ENCODE measurements at regions not wholly inside any gene's neighbourhood (a gene's known extent, or its start where the extent isn't known, plus 50 kb on each side); places are given as distances from the start of the nearest gene placed in this dataset.
"Not testable (repeated sequence)": the region's sequence is repeated elsewhere in the genome, so short reads cannot be mapped to it uniquely, and the experiment has no call there.

DNA sequence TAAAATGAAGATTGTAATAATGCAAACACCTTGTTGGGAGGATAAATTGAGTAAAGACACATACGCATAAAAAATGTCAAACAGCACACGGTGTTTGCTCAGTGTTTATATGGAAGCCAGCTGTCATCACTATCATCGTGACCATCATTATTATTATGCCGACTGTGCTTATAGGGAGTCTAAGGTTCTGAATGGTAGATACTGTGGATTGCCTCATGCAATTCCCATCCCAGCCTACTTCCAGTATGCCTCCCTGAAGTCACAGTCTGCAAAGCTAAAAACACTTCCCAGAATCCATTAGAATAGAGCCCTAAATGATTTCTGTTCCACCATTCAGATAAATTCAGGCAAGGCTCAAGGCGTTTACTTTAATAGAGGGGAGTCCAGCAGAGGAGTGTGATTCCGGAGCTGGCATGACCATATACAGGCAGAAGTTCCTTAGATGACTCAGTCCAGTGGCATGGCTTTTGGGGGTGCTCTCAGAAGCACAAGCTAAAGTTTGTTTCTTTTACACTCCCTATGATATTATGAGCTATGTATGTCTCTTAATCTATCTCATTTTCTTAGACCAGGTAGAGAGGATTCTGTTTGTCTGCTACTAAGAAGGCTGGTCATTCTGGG lies 148.7 kb downstream of the MEX3B start:
- no peak for DNase-seq

DNA sequence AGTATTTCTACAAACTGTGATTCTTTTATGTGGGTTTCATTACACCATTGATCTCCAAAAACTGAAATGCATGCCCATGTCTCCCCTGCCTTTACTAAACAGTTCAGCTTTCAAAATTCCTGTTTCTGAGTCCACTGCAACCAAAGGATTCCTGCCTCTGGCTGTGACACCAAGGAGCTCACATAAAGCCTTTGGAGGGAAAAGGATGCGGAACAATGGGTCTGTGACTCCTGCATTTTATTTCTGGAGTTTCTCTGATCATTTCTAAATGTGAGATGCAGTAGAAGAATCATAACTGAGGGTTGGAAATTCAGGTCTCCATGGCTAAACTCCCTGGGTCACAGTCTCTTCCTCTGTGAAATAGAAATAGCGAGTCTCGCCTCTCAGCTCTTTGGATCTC lies 149.5 kb downstream of the MEX3B start:
- DNase-seq = no peak

DNA sequence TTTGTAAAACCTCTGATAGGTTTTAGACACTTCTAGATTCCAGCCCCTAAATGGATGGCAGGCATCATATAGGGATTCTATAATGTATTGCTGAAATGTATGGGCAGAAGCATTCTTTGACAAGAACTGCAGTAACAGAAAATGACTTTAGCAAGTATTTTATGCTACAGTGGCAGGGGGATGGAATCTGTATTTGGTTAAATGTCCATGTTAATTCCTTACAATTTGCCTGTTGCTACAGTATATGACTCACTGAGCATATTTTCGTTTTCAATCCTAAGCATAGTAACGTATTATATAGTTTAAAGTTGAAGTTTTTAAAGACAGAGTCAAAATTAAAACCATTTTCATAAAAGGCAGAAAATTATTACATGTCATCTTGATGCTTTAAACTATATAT lies 150.1 kb downstream of the MEX3B start:
- DNase-seq = no peak

DNA sequence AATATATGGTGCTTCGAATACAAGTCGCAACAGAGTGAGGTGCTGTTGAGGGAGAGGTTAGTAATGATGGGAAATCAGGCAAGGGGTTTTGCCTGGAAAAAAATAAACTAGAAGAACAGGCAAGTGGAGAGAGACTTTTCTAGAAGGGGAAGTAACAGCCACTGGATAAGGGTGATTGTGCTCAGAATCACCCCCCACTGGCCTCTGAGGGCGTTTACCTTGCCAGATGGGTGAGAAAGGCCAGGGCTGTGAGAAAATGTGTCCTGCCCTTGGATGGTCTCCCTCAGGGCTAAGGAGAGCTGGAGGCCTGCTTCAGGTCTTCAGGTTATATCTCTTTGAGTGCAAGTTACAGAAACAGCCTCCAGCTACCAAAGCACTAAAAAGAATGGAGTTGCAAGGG lies 151.8 kb downstream of the MEX3B start:
- no peak for DNase-seq

DNA sequence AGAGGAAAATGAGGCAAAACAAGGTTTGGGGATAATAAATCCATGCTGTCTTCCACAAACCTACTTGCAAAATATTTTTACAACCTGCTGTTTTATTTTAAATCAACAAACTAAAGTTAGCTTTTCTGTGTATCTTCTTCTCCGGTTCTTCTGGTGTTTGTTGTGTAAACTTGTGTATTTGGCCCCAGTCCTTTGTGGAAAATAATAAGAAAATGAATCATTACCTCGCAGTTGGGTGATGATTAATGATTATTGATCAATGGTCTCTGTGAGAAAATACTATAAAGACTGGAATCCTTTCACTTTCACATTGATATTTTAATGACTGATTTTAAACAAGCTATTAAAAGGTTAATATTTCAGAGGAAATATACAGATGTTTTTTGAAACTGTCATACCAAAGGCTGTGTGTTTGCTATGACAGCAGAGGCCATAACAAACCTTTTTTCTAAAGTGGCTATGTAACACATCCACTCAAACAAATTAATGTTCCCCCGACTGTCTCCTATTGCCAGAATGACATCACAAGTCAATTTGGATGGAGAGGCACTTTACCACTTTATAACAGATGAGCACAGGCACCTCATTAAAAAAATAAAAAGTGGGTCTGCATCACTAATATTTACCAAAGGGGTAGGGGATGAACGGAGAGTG lies 152.5 kb downstream of the MEX3B start:
- no peak for DNase-seq

DNA sequence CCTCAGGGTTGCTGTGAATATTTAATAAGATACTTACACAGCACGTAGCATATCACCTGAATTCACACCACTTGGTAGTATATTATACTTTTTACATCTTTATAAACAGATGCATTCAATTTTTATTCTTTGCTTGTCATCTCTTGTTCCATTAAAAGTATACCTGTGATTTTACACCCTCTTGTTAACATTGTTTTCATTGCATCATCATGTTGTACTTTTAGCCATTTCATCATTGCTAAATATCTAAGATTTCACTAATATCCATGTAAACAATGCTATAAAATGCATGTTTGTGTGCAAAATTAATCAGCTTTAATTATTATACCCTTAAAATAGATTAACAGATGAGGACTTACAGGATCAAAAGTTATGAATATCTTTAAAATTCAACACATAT lies 155.3 kb downstream of the MEX3B start:
- DNase-seq = no peak

DNA sequence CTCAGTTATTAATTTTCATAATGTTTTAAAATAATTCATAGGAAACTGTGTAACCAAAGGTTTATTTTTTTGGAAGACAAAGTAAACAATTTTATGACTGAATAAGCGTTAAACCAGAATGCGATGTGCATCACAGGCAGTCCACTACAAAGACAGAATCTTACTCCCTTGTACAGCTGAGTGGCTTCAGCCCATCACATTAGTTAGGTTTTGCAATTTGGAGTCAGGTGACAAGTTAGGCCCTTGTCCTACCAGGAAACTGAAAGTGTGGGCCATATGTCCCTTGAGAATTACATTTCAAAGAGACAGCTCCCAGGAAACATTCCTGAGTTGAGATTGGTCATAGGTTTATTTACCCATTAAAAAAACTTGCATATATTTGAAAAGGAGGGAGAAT lies 156.3 kb downstream of the MEX3B start:
- no peak for DNase-seq

DNA sequence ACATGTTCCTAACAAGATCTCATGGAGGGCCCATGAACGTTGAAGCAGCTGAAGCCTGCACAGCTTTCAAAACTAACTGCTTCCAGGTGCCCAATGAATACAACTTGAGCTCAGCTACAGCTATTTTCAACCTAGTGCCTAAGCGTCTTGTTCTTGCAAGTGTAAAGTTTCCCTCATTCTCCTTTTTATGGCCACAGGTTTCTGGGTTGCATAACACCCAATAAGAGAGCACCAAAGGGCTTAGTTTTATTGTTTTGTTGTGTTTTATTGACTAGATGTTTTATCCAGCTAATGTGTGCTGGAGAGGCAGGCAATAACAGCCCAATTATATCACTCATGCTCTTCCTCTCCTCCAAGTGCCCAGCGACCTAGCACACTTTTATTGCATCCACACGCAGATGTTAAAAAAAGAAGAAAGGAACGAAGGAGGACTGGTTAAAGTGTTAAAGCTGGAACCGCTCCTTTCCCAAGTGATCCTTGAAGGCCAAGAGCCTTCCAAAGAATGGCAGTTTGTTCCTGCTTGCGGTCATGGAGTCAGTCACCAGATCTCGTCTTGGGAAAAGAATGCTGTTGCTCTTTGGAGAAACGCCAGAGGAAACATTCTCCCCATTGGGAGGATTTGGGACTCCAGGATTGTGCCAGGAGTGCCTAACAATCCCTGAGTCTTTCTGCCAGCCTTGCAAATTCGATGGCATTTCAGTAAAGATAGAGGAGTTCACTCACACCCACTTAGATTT lies 156.9 kb downstream of the MEX3B start:
- DNase-seq = no peak

DNA sequence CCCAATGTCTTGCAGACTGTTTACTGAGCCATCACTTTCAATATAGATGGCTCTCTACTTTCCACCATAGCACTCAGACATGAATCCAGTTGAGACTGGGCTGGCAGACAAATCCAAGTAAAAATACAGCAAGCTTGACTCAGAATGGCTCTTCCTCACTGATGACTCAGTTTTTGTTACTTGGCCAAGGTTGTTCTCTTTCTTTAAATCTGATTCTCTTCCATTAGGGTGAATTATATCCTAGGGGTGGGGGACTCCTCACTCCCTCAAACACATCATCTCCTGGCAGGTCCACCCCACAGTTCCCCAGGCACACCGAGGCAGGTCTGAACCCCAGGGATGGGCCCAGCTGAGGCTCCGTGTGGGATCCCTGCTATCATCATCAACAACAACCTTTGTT lies 157.9 kb downstream of the MEX3B start:
- no peak for DNase-seq

DNA sequence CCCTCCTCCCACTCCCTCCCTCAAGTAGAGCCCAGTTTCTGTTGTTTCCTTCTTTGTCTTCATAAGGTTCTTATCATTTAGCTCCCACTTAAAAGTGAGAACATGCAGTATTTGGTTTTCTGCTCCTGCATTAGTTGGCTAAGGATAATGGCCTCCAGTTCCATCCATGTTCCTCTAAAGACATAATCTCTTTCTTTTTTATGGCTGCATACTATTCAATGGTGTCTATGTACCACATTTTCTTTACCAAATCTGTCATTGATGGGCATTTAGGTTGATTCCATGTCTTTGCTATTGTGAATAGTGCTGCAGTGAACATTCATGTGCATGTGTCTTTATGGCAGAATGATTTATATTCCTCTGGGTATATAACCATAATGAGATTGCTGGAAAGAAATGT lies 158.6 kb downstream of the MEX3B start:
- not testable (repeated sequence) for DNase-seq

DNA sequence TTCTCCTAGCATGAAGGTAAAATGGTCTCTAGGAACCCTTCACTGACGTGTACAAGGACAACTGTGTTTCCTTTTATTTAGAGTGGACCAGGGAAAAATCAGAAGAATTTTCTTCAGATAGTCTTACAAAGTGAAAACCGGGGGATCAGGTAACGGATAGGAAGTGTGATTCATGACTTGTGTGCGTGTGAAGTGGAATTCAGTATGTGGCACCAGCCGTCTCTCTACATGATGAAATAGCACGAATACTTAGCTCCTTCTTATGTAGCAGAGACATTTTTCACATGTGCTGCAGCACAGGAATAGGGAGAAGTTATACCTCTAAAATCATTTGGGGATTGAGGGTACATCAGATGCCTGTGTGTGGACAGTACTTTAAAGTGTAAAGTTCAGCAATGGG lies 159.2 kb downstream of the MEX3B start:
- no peak for DNase-seq

DNA sequence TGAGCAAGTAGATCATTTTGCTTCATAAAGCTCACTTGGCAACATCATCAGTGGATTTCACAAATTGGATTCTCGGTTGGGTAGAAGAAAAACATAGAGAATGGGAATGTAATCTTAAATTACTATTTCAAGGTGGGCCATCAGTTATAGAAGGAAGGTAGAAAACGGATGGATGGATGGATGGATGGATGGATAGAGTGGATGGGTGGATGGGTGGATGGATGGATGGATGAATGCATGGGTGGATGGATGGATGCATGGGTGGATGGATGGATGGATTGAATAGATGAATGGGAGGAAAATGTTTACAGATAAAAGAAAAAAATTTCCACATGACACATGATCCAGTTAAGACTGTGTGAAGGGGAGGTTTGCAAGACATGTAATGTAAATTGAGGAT lies 159.7 kb downstream of the MEX3B start:
- no peak for DNase-seq

DNA sequence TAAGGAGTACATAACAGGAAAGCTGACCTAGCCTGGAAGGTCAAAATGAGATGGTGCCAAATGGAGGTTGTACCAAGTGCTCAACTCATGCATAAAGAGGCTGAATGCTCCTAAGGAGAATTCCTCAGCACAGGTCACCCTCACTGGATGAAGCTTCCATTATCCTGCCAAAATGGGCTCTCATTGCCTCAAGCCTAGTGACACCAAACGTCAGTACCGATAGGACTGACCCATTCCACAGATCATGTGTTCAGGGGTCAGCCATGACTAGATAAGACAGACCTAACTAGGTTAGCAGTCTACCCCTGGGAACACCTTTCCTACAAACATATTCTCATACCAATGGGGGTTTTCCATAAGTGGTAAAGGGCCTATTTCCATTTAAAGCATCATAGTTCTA lies 160.7 kb downstream of the MEX3B start:
- no peak for DNase-seq

DNA sequence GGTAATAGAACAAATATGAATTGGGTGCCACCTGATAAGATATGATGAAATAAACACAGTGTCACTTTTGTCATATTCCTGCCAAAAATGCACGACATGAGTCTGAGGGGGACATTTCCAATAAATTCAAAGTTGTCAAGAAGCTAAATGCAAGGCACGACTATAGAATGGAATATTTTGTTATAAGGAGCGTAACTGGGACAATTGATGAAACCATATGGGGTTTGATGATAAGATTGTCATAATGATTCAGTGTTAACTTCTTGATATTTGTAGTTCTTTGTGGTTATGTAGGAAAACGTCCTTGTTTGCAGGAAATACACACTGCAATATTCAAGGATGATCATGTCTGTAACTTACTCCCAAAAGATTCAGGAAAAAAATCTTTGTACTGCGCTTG lies 163.3 kb downstream of the MEX3B start:
- DNase-seq = no peak

DNA sequence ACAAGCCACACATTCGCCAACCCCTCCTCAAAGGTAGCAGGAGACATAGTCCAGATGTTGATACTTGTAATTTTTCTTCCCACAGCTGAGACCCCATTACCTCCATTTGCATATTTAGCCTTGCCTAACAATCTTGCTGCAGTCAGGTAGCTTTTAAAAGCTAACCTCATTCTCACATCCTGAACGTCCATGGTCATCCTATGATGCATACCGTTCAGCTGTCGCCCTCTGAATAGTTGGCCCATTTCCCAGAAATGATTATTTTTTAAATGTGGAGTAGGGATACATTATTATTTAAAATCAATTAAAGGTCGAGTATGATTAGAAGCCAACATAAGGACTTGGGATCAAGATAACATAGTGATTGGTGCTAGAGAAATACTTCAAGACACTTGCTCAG lies 165.0 kb downstream of the MEX3B start:
- DNase-seq = no peak

DNA sequence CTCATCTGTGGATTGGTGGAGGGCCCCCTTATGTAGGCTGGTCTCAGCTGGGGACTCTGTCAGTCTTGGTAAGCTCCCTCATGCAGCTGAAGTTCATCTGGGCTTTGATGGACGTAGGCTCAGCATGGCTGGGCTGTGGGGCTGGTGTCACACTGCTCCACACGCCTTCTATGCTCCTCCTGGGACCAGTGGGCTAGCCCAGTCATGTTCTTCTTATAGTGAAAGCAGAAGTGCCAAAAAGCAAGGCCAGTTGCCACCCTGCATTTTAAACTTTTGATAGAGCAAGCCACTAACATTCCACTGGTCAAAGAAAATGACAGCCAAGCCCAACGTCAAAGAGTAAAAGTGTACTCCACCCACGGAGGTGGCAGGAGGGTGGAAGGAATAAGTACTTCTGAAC lies 165.5 kb downstream of the MEX3B start:
- DNase-seq = no peak

DNA sequence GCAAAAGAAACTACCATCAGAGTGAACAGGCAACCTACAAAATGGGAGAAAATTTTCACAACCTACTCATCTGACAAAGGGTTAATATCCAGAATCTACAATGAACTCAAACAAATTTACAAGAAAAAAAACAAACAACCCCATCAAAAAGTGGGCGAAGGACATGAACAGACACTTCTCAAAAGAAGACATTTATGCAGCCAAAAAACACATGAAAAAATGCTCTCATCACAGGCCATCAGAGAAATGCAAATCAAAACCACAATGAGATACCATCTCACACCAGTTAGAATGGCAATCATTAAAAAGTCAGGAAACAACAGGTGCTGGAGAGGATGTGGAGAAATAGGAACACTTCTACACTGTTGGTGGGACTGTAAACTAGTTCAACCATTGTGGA lies 170.1 kb downstream of the MEX3B start:
- DNase-seq = not testable (repeated sequence)

DNA sequence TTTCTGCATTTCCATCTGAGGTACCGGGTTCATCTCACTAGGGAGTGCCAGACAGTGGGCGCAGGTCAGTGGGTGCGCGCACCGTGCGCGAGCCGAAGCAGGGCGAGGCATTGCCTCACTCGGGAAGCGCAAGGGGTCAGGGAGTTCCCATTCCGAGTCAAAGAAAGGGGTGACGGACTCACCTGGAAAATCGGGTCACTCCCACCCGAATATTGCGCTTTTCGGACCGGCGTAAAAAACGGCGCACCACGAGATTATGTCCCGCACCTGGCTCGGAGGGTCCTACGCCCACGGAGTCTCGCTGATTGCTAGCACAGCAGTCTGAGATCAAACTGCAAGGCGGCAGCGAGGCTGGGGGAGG lies 175.1 kb downstream of the MEX3B start:
- not testable (repeated sequence) for DNase-seq

DNA sequence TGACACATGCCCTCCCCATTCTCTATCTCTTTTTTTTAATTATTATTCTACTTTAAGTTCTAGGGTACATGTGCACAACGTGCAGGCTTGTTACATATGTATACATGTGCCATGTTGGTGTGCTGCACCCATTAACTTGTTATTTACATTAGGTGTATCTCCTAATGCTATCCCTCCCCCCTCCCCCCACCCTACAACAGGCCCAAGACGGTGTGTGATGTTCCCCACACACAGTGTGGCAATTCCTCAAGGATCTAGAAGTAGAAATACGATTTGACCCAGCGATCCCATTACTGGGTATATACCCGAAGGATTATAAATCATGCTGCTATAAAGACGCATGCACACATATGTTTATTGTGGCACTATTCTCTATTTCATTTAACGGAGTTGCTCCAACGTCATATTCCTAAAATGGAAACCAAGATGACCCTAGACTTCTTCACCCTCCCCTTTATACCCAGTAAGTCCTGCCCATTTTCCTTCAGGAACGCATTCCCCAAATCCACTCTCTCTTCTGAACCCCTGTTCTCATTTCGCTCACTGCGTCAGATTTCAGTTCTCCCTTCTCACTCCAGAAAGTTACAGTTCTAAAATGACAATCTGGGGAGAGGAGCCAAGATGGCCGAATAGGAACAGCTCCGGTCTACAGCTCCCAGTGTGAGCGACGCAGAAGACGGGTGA lies 175.6 kb downstream of the MEX3B start:
- DNase-seq = not testable (repeated sequence)

DNA sequence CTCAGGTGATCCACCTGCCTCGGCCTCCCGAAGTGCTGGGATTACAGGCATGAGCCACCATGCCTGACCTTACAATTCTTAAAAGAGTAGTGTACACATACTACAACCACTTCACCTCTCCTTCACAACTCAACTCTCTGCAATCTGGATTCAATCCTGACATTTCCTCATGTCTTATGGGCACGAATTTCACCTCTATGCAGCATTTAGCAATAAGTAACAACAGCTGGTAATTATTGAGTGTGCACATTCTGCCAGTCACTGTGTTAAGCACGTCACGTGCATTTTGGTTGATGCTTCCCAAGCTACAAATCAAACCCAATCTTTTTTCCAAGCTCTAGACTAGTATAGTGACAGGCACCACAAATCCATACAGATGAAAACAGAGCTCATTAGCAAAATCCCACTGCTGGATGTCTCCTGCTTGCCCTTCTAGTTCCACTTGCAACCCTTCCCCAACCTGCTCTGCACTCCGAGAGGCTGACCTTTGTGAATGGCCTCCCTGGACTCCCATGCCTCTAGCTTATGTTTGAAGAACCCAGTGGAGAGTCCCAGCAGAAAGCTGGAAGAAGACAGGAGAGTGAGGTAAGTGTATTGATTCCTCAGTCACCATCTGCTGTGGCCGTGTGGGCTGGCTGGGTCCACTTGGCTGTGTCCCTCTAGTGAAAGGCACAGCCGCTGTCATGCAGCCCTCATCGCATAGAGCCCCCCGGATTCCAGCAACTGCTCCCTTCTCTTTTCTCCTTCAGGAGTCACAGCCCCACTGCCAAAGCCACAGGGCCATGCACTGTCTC lies 176.5 kb downstream of the MEX3B start:
- no peak for DNase-seq

DNA sequence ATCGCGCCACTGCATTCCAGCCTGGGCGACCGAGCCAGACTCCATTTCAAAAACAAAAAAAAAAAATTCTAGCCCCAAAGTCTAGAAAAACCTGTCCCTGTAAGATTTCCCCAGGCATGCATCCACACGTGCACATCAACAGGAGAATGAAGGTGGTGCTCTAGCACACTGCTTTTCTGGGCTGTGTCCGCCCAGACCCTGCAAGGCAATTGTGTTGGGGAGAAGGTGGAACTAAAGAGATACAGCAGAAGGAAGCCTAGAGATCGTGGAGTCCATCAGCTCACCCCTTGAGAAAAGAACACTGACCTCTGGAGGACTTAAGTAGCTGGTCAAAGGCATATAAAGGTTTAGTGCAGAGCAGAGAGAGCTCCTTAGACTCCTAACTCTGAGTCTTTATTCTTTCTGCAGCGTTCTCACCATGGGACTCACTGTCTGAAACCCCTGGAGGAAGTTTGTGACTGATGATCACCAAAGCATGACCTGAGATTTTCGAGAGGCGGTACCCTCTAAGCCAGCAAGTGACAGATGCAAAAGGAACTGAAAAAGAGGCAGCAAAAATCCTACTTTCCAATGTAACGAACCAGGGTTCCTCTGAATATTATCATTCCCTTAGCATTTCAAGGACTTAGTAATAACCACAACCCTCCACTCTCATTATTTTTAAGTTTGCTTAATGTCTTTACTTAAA lies 179.8 kb downstream of the MEX3B start:
- no peak for DNase-seq

DNA sequence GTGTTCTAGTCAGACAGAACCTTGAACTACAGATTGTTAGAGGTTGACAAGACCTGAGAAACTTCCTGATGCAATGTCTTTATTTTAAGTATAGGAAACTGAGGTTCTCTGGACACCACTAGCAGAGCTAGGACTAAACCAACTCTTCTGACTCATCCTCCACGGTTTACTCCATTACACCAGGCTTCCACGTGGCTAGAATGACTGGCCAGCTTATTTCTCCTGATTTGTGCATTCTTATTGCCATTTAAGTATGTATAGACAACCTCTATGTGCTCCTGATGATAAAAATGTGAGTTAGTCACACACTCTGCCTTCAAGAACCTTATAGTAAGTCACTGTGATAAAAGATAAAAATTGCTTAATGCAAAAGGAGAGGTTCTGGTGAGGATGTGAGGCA lies 182.7 kb downstream of the MEX3B start:
- DNase-seq = no peak

Data from stimulated activated CD4-positive, alpha-beta T cell treated with anti-CD3 and anti-CD28 coated beads, Interleukin-4, amount 100 ng/mL, for 24 hours (primary cell).